SK-MEL-5 (cell line): ENCODE measurements at regions not wholly inside any gene's neighbourhood (a gene's known extent, or its start where the extent isn't known, plus 50 kb on each side); places are given as distances from the start of the nearest gene placed in this dataset.
A peak's percentile ranks its signal among the peaks of the same experiment; 100 is the strongest.

Experiments used
- DNase-seq: peaks from one replicate; pipeline ENCODE4 v3.0.0-alpha.2; 2016; ENCODE audit warnings: low read depth, low spot score
- in situ Hi-C: cut with HindIII; loops from 2 replicates; pipeline ENCODE4 v1.10.0; 2016; ENCODE audit warnings: low sequenced_read_pairs, high pct_unique_total_duplicates, low pct_unique_long_range_greater_than_20kb

- DNase-seq, result no peak
- in situ Hi-C loops, result no loop called here
Measured at GRCh38 chr6:146948790-146949342, 255.4 kb upstream of the STXBP5 start.

GRCh38 chr6:146949425-146949824 is 254.8 kb upstream of the STXBP5 start:
- in situ Hi-C loops, result no loop called here
- DNase-seq, result no peak

GRCh38 chr6:146950351-146950835 is 253.8 kb upstream of the STXBP5 start:
- DNase-seq, result no peak
- in situ Hi-C loops, result no loop called here

GRCh38 chr6:146955570-146955969 is 248.6 kb upstream of the STXBP5 start:
- in situ Hi-C loops, result no loop called here
- DNase-seq, result no peak

- DNase-seq, result no peak
- in situ Hi-C loops, result no loop called here
Measured at GRCh38 chr6:146957181-146958093, 246.8 kb upstream of the STXBP5 start.

GRCh38 chr6:146961831-146962230 is 242.4 kb upstream of the STXBP5 start:
- DNase-seq, result no peak
- in situ Hi-C loops, result no loop called here

- in situ Hi-C loops, result no loop called here
- peak; percentile 13 for DNase-seq
Measured at GRCh38 chr6:146962329-146962728, 241.9 kb upstream of the STXBP5 start.

- DNase-seq, result no peak
- in situ Hi-C loops, result no loop called here
Measured at GRCh38 chr6:146965110-146965689, 239.0 kb upstream of the STXBP5 start.

- in situ Hi-C loops, result no loop called here
- DNase-seq, result peak; percentile 5
Measured at GRCh38 chr6:146968041-146968760, 236.0 kb upstream of the STXBP5 start.

GRCh38 chr6:146972546-146972945 is 231.7 kb upstream of the STXBP5 start:
- no peak for DNase-seq
- in situ Hi-C loops, result no loop called here

GRCh38 chr6:146974351-146974750 is 229.9 kb upstream of the STXBP5 start:
- in situ Hi-C loops, result no loop called here
- DNase-seq, result no peak

GRCh38 chr6:146975093-146975492 is 229.1 kb upstream of the STXBP5 start:
- DNase-seq, result no peak

GRCh38 chr6:146980900-146981329 is 223.3 kb upstream of the STXBP5 start:
- in situ Hi-C loops, result no loop called here
- no peak for DNase-seq

More at GRCh38 chr6:146975093-146975492, 229.1 kb upstream of the STXBP5 start:
- in situ Hi-C loops, result no loop called here

GRCh38 chr6:146981981-146982380 is 222.2 kb upstream of the STXBP5 start:
- no peak for DNase-seq
- in situ Hi-C loops, result no loop called here

GRCh38 chr6:146984251-146984924 is 219.8 kb upstream of the STXBP5 start:
- peak; percentile 24 for DNase-seq
- in situ Hi-C loops, result no loop called here

GRCh38 chr6:146985111-146985510 is 219.1 kb upstream of the STXBP5 start:
- in situ Hi-C loops, result no loop called here
- DNase-seq, result peak; percentile 34

GRCh38 chr6:146985966-146986365 is 218.3 kb upstream of the STXBP5 start:
- DNase-seq, result no peak
- in situ Hi-C loops, result no loop called here
